Chondrocyte (in vitro differentiated cells): ENCODE measurements at regions not wholly inside any gene's neighbourhood (a gene's known extent, or its start where the extent isn't known, plus 50 kb on each side); places are given as distances from the start of the nearest gene placed in this dataset.
"Not testable (repeated sequence)": the region's sequence is repeated elsewhere in the genome, so short reads cannot be mapped to it uniquely, and the experiment has no call there.

ENCODE experiments used
- DNase-seq: peaks from one replicate; pipeline ENCODE4 v3.0.0; 2021; ENCODE audit warnings: mixed read lengths, low spot score
- H3K27ac Mint-ChIP-seq: one replicate; pipeline ENCODE4 v1.8.0; 2021; ENCODE audit warnings: mild to moderate bottlenecking, moderate library complexity, mixed read lengths; ENCODE audit not compliant: unreplicated experiment
- H3K27me3 Mint-ChIP-seq: 2 replicates; pipeline ENCODE4 v1.8.0; 2021; ENCODE audit warnings: low read depth, mixed read lengths
- H3K36me3 Mint-ChIP-seq: 2 replicates; pipeline ENCODE4 v1.8.0; 2021; ENCODE audit warnings: low read depth, mixed read lengths
- H3K4me1 Mint-ChIP-seq: 2 replicates; pipeline ENCODE4 v1.8.0; 2021; ENCODE audit warnings: low read depth, mild to moderate bottlenecking, mixed read lengths
- H3K4me3 Mint-ChIP-seq: one replicate; pipeline ENCODE4 v1.8.0; 2021; ENCODE audit warnings: mild to moderate bottlenecking, moderate library complexity, mixed read lengths; ENCODE audit not compliant: unreplicated experiment
- H3K9me3 Mint-ChIP-seq: 2 replicates; pipeline ENCODE4 v1.8.0; 2021; ENCODE audit warnings: low read depth, mixed read lengths
- TF ChIP-seq, protein P1 (sequence below): fragments of 200-600 bp; sonication (generic); IDR thresholded peaks from 2 replicates; pipeline ENCODE4 v1.5.0; 2021; ENCODE audit warnings: antibody characterized with exemption, mild to moderate bottlenecking, moderate library complexity

GRCh38 chr2:31778153-31778552, 197.4 kb upstream of the SRD5A2 start:
- H3K4me3 Mint-ChIP-seq = no peak overlapping the region

GRCh38 chr2:31770741-31771140, 190.0 kb upstream of the SRD5A2 start:
- DNase-seq = no peak
- TF ChIP-seq, protein P1, sequence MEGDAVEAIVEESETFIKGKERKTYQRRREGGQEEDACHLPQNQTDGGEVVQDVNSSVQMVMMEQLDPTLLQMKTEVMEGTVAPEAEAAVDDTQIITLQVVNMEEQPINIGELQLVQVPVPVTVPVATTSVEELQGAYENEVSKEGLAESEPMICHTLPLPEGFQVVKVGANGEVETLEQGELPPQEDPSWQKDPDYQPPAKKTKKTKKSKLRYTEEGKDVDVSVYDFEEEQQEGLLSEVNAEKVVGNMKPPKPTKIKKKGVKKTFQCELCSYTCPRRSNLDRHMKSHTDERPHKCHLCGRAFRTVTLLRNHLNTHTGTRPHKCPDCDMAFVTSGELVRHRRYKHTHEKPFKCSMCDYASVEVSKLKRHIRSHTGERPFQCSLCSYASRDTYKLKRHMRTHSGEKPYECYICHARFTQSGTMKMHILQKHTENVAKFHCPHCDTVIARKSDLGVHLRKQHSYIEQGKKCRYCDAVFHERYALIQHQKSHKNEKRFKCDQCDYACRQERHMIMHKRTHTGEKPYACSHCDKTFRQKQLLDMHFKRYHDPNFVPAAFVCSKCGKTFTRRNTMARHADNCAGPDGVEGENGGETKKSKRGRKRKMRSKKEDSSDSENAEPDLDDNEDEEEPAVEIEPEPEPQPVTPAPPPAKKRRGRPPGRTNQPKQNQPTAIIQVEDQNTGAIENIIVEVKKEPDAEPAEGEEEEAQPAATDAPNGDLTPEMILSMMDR = no peak
- H3K27me3 Mint-ChIP-seq = peaks cover 6% of the 10 kb centered on the region
- no peaks in the 10 kb centered on the region for H3K36me3 Mint-ChIP-seq
- H3K27ac Mint-ChIP-seq = no peak overlapping the region
- no peaks in the 10 kb centered on the region for H3K9me3 Mint-ChIP-seq
- H3K4me1 Mint-ChIP-seq = no peaks in the 10 kb centered on the region
- H3K4me3 Mint-ChIP-seq = no peak overlapping the region

More at GRCh38 chr2:31778153-31778552, 197.4 kb upstream of the SRD5A2 start:
- H3K27ac Mint-ChIP-seq = no peak overlapping the region
- H3K9me3 Mint-ChIP-seq = peaks cover 28% of the 10 kb centered on the region
- H3K4me1 Mint-ChIP-seq = no peaks in the 10 kb centered on the region
- TF ChIP-seq, protein P1 = no peak
- peak; percentile 87 for DNase-seq
- peaks cover 3% of the 10 kb centered on the region for H3K36me3 Mint-ChIP-seq
- peaks cover 21% of the 10 kb centered on the region for H3K27me3 Mint-ChIP-seq

GRCh38 chr2:31765078-31765945, 184.6 kb upstream of the SRD5A2 start:
- Mint-ChIP-seq H3K27ac (no peak overlapping the region), H3K4me3 (no peak overlapping the region), H3K27me3 (peaks cover 3% of the 10 kb centered on the region), H3K36me3 (no peaks in the 10 kb centered on the region), H3K4me1 (no peaks in the 10 kb centered on the region), H3K9me3 (peaks cover 8% of the 10 kb centered on the region)
- TF ChIP-seq, protein P1 = no peak
- no peak for DNase-seq

- no peak for DNase-seq
- H3K27me3 Mint-ChIP-seq = peaks cover 3% of the 10 kb centered on the region
- no peaks in the 10 kb centered on the region for H3K36me3 Mint-ChIP-seq
- TF ChIP-seq, protein P1 = no peak
- no peak overlapping the region for H3K4me3 Mint-ChIP-seq
- H3K27ac Mint-ChIP-seq = no peak overlapping the region
- H3K9me3 Mint-ChIP-seq = peaks cover 11% of the 10 kb centered on the region
- no peaks in the 10 kb centered on the region for H3K4me1 Mint-ChIP-seq
Measured at GRCh38 chr2:31764169-31764568, 183.4 kb upstream of the SRD5A2 start.

- Mint-ChIP-seq H3K9me3 (peaks cover 12% of the 10 kb centered on the region), H3K27ac (no peak overlapping the region), H3K36me3 (no peaks in the 10 kb centered on the region), H3K4me3 (no peak overlapping the region), H3K4me1 (no peaks in the 10 kb centered on the region), H3K27me3 (peaks cover 3% of the 10 kb centered on the region)
- TF ChIP-seq, protein P1 = peak; percentile 29
- no peak for DNase-seq
Measured at GRCh38 chr2:31762085-31762484, 181.3 kb upstream of the SRD5A2 start.

DNA sequence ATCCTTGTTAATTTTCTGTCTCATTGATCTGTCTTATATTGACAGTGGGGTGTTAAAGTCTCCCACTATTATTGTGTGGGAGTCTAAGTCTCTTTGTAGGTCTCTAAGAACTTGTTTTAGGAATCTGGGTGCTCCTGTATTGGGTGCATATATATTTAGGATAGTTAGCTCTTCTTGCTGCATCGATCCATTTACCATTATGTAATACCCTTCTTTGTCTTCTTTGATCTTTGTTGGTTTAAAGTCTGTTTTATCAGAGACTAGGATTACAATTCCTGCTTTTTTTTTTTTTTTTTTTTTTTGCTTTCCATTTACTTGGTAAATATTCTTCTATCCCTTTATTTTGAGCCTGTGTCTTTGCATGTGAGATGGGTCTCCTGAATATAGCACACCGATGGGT, 176.6 kb upstream of the SRD5A2 start:
- H3K4me3 Mint-ChIP-seq, H3K36me3 Mint-ChIP-seq, DNase-seq, H3K27me3 Mint-ChIP-seq, H3K27ac Mint-ChIP-seq, H3K4me1 Mint-ChIP-seq: not testable (repeated sequence)
- H3K9me3 Mint-ChIP-seq = peaks cover 29% of the 10 kb centered on the region

GRCh38 chr2:31748746-31749145, 168.0 kb upstream of the SRD5A2 start:
- H3K36me3 Mint-ChIP-seq, H3K4me1 Mint-ChIP-seq, H3K4me3 Mint-ChIP-seq, H3K27me3 Mint-ChIP-seq, H3K27ac Mint-ChIP-seq: not testable (repeated sequence)
- DNase-seq = peak; percentile 60
- H3K9me3 Mint-ChIP-seq = peaks cover 29% of the 10 kb centered on the region
